ENCODE measurements at regions not wholly inside any gene's neighbourhood (a gene's known extent, or its start where the extent isn't known, plus 50 kb on each side); places are given as distances from the start of the nearest gene placed in this dataset.
A peak's percentile ranks its signal among the peaks of the same experiment; 100 is the strongest.

- TF ChIP-seq ARID3A (IDR thresholded peaks at IDR 0.05; ENCODE audit: borderline replicate concordance, low read depth, low read length) (no peak), SLC30A9 (CRISPR knock-in tag; IDR thresholded peaks at IDR 0.05) (no peak), CREM (IDR thresholded peaks at IDR 0.05; ENCODE audit: low read depth) (peak; percentile 98), ELF1 (tag; IDR thresholded peaks at IDR 0.05) (peak; percentile 88), CCNT2 (IDR thresholded peaks at IDR 0.05; ENCODE audit: borderline replicate concordance, extremely low read depth, insufficient read length, low read depth, low read length) (peak; percentile 62), MCM2 (IDR thresholded peaks at IDR 0.05; ENCODE audit: low read depth) (no peak), FOXJ3 (CRISPR knock-in tag; IDR thresholded peaks at IDR 0.05) (0 out of 2 replicates have a peak, but pooled peaks have one; percentile 62), ZNF140 (CRISPR knock-in tag; IDR thresholded peaks at IDR 0.05) (no peak), ZBED1 (IDR thresholded peaks at IDR 0.05) (peak; percentile 99), FOXJ2 (tag; IDR thresholded peaks at IDR 0.05) (peak; percentile 82), ZNF583 (CRISPR knock-in tag; IDR thresholded peaks at IDR 0.05) (no peak), ZNF436 (CRISPR knock-in tag; IDR thresholded peaks at IDR 0.05) (peak; percentile 92), ARID1B (IDR thresholded peaks at IDR 0.05) (peak; percentile 31; the same call in 1 of the 2 replicates), ZBTB8A (IDR thresholded peaks at IDR 0.05; ENCODE audit: partially characterized antibody) (no peak), EP300 (IDR thresholded peaks at IDR 0.05; ENCODE audit: low read length) (peak; percentile 56), BACH1 (tag; IDR thresholded peaks at IDR 0.05) (peak; percentile 60; the same call in 1 of the 2 replicates), SREBF1 (IDR thresholded peaks at IDR 0.05; ENCODE audit: borderline replicate concordance, low read depth, low read length) (no peak), DNMT1 (IDR thresholded peaks at IDR 0.05) (no peak), NFIC (IDR thresholded peaks at IDR 0.05) (peak; percentile 78), CTCFL (IDR thresholded peaks at IDR 0.05; ENCODE audit: borderline replicate concordance, insufficient read depth, low read depth, low read length, poor library complexity, severe bottlenecking) (no peak), ZNF217 (CRISPR knock-in tag; IDR thresholded peaks at IDR 0.05) (no peak), ELF4 (CRISPR knock-in tag; IDR thresholded peaks at IDR 0.05) (peak; percentile 99), MBD2 (IDR thresholded peaks at IDR 0.05; ENCODE audit: borderline replicate concordance, low read depth) (peak; percentile 96), E2F4 (CRISPR knock-in tag; IDR thresholded peaks at IDR 0.05; ENCODE audit: low read depth) (no peak)
These were observed 87.8 kb downstream of the PRKAB2 start (continued) for GRCh38 chr1:147084273-147085096.

Measured in K562 (cell line).